ENCODE measurements at regions not wholly inside any gene's neighbourhood (a gene's known extent, or its start where the extent isn't known, plus 50 kb on each side); places are given as distances from the start of the nearest gene placed in this dataset.
A peak's percentile ranks its signal among the peaks of the same experiment; 100 is the strongest.

DNA sequence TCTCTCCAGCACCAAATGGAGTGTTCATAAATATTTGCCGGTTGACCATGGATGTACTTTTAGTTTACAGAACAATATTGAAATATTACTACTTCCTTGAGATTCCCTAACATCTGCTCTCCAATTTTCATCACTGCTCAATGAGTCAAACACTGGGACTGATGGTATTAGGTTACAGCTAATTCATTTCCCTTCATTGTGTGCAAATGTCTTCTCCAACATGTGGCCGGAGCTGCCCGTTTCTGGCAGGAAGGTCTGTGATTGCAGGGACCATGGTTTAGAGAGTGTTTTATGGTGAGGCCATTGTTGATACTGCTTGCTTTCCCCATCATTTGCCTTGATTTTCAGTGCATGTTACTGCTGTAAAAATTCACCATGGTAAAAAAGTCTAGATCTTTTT, 209.3 kb downstream of the HS3ST3B1 start:
- no peak for DNase-seq (ENCODE audit: missing footprints)
- no peak for ATAC-seq
- intact Hi-C loops (cut with DNase I) = no loop called here

DNA sequence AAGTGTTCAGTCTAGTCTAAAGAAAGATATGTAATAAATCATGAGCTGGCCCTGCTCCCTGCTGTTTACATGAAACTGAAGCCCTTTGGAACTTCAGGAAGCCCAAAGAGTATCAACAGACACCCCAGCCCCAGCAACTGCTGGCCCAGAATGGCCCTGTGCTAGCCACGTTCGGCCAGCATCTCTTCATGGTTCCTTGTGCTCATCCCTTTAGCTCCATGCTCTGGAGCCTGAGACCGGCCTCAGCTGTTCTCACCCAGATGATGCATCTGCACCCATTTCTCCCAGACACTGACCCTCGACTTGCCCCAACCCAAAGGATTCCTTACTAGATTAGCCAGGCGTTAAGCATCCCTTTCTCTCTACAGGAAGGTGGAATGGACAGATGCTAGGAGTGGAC, 207.3 kb downstream of the HS3ST3B1 start:
- intact Hi-C loops (cut with DNase I) = no loop called here
- ATAC-seq (no peak), DNase-seq (ENCODE audit: missing footprints) (peak; percentile 58)

DNA sequence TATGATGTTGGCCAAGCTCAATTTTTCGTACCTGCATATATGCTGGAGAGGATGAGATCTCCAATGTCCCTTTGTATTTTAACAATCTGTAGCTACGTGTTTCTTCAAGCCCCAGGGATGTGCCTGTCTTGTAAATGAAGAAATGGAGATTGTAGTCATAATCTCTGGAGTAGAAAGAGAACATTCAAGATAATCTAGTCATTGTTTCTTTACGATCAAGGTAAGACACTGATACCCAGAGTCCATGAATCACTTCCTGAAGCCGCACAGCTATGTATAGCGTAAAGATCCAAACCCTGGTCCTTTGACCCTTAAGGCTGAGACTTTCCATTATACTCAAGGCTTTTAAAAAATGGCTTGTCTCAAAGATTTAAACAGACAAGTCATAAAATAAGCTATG, 205.5 kb downstream of the HS3ST3B1 start:
- intact Hi-C loops (cut with DNase I) = no loop called here
- ATAC-seq (no peak), DNase-seq (ENCODE audit: missing footprints) (no peak)

DNA sequence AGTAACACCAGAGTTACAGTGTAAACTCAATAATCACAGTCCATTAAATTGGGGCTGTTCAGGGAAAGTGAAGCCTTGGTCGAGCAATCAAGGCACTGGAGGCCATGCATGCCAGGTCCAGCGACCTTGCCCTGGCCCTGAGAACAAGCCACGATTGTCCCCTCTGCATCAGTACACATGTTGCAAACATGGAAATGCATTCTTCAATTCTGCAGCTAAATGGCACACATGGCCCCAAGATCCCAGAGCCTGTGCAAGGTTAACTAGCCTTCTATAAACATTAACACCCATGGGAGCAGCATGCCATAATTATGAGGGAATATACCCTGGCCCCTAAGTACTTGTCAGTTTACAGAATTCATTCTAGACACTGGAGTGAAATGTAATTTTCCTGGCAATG, 204.7 kb downstream of the HS3ST3B1 start:
- intact Hi-C loops (cut with DNase I) = no loop called here
- ATAC-seq (no peak), DNase-seq (ENCODE audit: missing footprints) (no peak)

DNA sequence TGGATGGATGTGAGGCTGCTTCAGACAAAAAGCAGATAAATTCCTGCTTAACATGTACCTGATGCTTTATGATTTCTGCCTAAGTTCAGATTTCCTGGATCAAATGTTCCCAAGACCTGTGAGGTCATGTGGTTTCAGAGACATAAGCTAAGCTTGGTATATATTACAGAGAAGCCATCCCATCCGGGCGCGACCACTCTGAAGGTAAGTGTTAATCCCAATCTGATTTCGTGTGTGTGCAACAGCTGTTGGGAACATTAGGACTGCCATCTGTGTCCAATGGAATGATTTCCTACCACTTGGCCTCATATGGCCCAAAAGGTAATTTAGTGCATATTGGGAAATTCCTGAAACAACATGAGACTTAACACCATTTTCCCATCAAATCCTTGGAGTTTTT, 199.1 kb downstream of the HS3ST3B1 start:
- no peak for ATAC-seq
- no peak for DNase-seq (ENCODE audit: missing footprints)
- intact Hi-C loops (cut with DNase I) = no loop called here

DNA sequence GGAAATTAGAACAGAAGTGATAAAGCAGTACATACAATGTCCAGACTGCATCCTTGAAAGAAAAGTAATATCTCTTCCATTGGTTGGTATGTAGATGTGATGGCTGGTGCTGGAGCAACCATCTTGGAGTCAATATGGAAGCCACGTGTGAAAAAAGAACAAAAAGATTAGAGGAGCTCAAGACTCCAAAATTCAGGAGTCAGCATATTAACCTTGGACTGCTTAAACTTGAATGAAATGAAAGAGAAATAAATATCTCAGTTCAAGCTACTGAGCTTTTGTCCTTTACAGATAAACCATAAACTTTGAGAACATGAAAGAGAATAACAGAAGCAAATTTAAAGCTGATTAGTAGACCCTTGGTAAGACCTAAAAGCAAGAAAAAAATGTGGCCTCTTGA, 197.9 kb downstream of the HS3ST3B1 start:
- ATAC-seq = no peak
- intact Hi-C loops (cut with DNase I) = no loop called here
- no peak for DNase-seq (ENCODE audit: missing footprints)

DNA sequence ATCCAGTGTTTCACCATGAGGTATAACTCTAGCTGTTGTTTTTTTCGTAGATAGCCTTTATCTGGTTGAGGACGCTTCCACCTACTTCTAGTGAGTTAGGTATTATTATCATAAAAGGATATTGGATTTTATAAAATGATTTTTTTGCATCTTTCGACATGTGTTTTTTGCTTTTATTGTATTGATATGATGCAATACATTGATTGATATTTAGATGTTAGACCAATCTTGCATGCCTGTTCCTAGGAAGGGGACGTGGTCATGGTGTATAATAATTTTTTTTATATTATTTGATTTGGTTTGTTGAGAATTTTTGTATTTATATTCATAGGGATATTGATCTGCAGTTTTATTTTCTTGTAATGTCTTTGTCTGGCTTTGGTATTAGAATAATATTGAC, 193.3 kb downstream of the HS3ST3B1 start:
- DNase-seq (ENCODE audit: missing footprints) (no peak), ATAC-seq (no peak)
- intact Hi-C loops (cut with DNase I) = no loop called here

DNA sequence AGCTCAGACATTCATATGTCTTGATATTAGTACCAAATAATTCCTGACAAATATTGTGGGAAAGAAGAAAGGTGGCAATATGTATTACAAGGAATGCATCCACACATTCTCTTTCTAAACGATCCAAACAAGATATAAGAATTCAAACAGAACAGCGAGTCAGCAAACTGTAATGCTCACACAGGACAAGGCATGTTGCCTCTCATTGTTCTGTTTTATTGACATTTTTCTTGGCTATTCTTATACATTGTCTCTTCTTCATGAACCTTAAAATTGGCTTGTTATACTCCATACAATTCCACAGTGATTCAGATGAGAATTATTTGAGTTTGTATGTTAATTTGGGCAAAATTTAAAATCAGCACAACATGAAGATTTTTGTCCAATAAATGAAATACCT, 189.1 kb downstream of the HS3ST3B1 start:
- no peak for DNase-seq (ENCODE audit: missing footprints)
- ATAC-seq = no peak
- intact Hi-C loops (cut with DNase I) = no loop called here

DNA sequence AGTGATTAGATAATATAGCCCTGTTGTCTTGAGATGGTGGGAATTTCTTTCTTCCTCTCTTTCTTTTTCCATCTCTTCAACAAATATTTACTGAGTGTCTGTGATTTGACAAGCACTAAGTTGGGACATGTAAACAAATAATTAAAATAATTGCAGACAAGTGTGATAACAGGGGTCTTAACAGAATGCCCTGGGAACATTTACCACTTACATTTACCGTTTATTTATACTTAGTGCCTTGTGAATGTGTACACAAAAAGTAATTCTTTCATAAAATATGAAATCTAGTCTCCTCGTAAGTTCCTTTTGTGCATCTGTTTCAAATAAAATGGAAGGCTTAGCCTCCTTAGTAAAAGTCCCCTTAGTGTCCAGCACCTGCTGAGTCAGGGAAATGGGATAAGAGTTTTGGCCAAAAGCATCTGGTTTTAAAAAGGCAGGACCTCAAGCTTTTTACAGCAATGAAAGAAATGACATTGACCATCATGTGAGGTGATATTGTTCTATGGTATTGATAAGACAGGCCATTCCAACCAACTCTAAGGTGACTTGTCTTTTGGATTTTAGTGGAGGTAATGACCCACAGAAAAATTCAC, 188.2 kb downstream of the HS3ST3B1 start:
- intact Hi-C loops (cut with DNase I) = no loop called here
- DNase-seq (ENCODE audit: missing footprints) = no peak
- ATAC-seq = no peak

DNA sequence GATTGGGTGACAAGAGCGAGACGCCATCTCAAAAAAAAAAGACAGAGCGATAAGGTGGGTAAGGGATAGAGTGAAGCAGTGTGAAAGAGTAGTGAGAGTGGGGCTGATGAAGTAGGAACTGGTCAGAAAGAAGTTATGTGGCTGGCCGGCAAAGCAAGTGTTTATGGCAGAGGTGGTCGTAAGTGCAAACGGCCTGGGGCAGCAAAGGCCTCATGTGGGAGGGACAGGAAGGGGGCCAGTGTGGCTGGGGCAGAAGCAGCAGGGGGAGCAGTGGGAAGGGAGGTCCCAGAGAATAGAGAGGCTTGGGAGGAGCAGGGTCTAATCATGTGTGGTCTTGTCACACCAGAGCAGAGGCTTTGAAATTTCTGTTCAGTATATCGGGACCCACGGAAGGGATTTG, 186.2 kb downstream of the HS3ST3B1 start:
- DNase-seq (ENCODE audit: missing footprints) (no peak), ATAC-seq (no peak)
- intact Hi-C loops (cut with DNase I) = no loop called here

DNA sequence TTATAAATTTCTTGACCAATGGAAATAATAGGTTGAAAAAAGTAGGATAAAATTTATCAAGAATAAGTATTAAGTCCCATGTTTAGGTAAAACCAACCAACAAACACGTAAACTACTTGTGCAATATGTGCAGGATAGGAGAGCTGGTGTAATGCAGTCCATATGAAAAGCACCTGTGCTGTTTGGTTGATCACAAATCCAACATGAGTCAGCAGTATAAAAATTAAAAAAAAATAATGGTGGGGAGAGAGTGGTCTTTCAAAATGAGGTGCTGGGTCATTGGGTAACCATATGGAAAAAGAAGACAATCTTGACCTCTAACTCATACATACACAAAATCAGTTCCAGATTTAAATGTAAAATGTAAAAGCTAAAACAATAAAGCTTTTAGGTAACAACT, 181.8 kb downstream of the HS3ST3B1 start:
- ATAC-seq = no peak
- intact Hi-C loops (cut with DNase I) = no loop called here
- no peak for DNase-seq (ENCODE audit: missing footprints)

DNA sequence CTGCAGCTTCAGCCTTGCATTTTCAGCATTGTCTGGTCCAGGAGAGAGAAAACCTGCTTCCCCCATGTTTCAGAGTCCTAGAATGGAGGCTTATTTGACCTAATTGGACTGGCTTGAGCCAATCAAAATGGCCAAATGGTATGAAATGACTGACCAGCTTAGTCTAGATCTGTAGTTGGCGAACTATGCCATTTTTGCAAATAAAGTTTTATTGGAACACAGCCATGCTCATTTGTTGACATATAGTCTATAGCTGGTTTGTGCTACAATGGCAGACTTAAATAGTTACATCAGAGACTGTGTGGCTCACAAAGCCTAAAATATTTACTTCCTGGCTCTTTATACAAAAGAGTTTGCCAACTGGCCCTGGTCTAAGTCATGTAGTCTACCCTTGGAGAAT, 180.8 kb downstream of the HS3ST3B1 start:
- intact Hi-C loops (cut with DNase I) = no loop called here
- ATAC-seq (no peak), DNase-seq (ENCODE audit: missing footprints) (no peak)

DNA sequence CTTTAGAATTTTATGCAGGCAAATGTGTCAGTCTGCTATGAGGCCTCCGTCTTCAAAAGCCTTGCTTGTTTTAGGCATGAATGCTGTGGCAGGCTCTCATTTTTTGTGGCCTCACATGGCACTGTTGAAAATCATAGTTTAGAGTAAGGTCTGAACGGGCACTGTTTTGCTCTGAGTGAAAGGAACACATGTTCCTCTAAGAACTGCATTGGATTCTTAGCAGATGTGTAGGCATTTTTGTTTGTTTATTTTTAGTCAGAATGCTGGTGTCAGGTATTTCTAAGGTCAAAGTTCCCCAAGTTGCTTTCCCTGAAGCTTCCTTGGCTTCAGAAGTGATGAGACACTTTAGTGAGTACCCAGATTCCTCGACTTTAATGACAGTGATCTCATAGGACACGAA, 173.7 kb downstream of the HS3ST3B1 start:
- intact Hi-C loops (cut with DNase I) = no loop called here
- ATAC-seq = no peak

DNA sequence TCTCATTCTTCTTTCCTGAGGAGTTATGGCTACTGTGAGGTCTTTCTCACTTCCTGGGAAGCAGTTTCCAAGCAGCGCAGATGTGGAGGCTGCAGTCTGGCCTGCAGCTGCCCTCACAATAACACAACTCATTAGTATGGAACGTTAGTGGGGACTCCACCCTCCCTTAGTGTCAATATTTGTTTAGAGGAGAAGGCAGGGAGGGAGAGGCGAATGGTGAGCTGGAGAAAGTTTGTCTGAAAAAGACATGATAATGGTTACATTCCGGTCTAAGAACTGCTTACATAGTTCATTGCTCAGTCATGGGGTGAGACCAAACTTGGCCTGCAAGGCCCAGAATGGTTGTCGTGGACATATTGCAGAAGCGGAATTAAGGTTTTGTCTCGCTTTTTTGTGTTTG, 170.2 kb downstream of the HS3ST3B1 start:
- intact Hi-C loops (cut with DNase I) = no loop called here
- no peak for DNase-seq (ENCODE audit: missing footprints)
- no peak for ATAC-seq

More for the DNA sequence above, 173.7 kb downstream of the HS3ST3B1 start:
- no peak for DNase-seq (ENCODE audit: missing footprints)

DNA sequence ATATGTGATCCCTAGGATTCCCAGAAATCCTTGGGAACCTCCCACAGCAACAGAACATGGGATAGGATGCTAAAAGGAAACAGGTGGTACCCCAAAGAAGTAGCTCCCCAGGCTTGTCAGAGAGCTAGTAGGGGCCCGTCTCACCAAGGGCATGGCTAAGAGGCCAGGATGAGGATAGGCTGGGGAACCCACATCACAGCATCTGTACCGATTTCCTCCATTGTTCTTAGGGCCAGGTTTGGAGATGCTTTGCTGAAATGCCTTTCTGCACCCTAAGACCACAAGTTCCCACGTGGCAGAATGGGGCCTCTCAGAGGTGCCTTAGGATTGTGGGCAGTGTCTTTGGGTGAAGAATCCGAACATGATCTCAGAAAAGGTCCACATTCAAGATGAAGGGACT, 169.5 kb downstream of the HS3ST3B1 start:
- no peak for DNase-seq (ENCODE audit: missing footprints)
- no peak for ATAC-seq
- intact Hi-C loops (cut with DNase I) = no loop called here

DNA sequence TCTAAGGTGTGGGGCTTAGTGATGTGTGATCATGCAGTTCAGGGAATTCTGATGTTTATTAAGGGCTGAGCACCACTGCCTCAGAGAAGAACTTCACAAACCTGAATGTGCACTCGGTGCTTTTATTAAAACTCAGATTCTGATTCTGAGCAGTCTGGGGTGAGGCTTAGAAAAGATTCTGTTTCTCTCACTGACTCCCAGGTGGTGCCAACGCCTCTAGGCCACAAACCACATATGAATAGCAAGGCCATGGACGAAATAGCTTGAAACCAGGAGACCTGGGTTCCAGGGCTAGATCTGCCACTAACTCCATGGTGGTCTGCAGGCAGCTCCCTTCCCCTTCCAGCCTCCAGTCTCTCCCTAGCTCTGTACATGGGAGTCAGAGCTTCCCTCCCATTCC, 169.1 kb downstream of the HS3ST3B1 start:
- intact Hi-C loops (cut with DNase I) = no loop called here
- ATAC-seq = no peak
- no peak for DNase-seq (ENCODE audit: missing footprints)

DNA sequence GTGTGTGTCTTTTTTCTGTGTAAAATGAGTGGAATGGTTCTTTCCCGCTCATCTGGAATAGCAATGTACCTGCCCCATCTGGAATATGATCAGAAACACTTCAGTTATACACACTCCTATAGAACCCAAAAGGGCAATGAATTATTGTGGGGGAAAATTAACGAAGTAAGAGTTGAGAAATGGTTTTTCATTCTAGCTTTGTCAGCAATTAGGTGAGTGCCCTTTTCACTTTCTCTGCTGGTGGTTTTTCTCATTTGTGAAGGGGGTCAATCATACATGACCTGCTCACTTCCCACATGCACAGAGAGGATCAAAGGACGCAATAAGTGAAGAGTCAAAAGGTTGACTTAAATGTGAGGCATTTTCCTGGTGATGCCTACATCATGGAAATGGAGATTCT, 168.0 kb downstream of the HS3ST3B1 start:
- no peak for ATAC-seq

DNA sequence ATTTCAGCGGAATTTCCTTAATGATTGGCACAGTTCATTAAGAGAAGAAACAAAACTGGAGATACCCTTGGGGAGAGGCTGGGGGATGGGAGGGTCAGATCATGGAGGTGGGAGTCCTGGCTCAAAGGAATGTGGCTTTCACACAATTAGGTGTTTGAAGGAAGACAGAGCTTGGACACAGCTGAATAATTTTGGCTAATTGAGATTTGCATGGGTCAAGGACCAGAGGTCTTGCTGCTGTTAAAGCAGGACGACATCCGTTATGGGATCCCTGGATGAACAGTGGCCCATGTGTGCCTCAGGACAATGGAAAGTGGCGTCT, 160.3 kb downstream of the HS3ST3B1 start:
- DNase-seq (ENCODE audit: missing footprints) (no peak), ATAC-seq (no peak)
- intact Hi-C loops (cut with DNase I) = no loop called here

More for the DNA sequence above, 168.0 kb downstream of the HS3ST3B1 start:
- DNase-seq (ENCODE audit: missing footprints) = no peak
- intact Hi-C loops (cut with DNase I) = no loop called here

DNA sequence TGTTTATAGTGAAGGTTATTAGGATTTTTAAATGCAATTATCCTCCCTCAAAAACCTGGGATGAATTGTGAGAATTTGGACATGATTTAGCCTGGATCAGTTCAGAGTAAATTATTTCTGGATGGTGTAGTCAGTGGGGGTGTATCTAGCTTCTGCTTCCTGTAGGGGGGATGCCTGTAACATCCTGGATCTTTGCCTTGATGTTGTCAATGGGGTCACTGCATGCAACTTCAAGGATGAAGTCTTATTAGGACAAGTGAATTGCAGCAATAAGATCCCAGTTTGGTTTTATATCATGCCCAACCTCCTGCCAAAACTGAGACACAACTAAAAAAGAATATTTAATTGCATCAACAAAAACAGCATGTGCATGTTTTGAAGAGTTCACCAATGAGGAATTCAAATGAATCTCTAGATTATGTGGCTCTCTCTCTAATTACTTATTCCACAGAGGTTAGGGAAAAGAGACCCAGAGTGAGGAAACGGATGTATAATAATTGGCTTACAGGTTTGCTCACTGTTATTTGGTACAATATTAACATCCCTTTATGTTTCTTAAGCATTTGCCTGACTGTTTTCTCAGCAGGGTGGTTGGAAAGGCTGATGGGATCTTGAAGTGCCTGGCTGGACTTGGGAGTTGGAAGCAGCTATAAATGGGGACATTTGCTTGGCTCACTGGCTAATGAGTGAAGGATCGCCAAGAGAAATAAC, 159.8 kb downstream of the HS3ST3B1 start:
- DNase-seq (ENCODE audit: missing footprints) (no peak), ATAC-seq (no peak)
- intact Hi-C loops (cut with DNase I) = no loop called here

DNA sequence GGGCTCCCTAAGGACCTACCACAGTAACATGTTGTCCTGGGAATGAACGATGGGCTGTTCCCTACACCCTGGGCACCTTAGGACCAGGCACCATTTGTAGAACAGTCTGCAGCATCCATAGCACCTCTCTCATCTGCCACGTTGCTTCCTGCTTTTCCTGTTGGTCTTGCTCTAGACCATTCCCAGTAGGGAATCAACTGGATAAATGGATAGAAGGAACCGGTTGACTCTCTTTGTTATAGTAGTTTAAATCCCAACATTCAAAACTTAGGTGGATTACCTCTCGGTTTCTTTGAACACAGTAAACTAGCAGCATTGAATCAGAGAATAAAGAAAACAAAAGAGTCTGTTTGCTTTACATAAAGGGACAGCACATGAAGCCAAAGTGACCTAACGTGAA, 159.1 kb downstream of the HS3ST3B1 start:
- no peak for ATAC-seq
- intact Hi-C loops (cut with DNase I) = no loop called here
- no peak for DNase-seq (ENCODE audit: missing footprints)

DNA sequence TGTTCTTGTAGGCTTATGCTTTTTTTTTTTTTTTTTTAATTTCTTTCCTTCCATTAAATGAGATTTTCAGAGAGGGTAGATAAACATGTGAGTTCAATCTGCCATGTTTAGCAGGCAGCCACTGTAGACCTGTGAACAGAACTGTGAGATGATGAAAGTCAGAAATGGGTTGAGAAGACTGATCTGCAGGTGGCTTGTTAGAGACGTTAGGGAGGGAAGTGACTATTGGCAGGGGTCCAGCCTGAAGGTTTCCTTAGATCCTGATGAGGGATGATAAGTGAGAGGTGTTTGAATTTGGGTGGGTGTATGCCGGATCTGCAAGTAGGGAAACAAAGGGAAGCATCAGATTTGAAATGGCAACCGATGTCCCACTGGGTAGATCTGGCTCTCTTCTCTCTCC, 157.8 kb downstream of the HS3ST3B1 start:
- intact Hi-C loops (cut with DNase I) = no loop called here
- no peak for DNase-seq (ENCODE audit: missing footprints)
- ATAC-seq = no peak

Data from Right ventricle myocardium inferior (tissue), 1 donor.